Caco-2 (cell line): ENCODE measurements at regions not wholly inside any gene's neighbourhood (a gene's known extent, or its start where the extent isn't known, plus 50 kb on each side); places are given as distances from the start of the nearest gene placed in this dataset.

Experiments
- BruUV-seq: library from RNA; stranded (reverse); fragments of 400-500 nt; replicated peaks from 2 replicates; lab custom pipeline; 2021; lab: Mats Ljungman, UMichigan
- CTCF ChIA-PET: fragments of 300-600 bp; sonication (Branson Sonifier 250); formaldehyde crosslinking; loops from one replicate; lab custom pipeline; 2022; ENCODE audit warnings: antibody characterized with exemption; lab: Charles Lee
- POLR2A ChIA-PET: fragments of 300-600 bp; sonication (Branson Sonifier 250); formaldehyde crosslinking; loops from one replicate; lab custom pipeline; 2022; ENCODE audit warnings: antibody characterized with exemption; lab: Charles Lee
- DNase-seq, 2 experiments: peaks; one replicate each; pipeline versions ENCODE4 v3.0.0 to v3.0.0-alpha.2; 2020 to 2022
- H3K27me3 ChIP-seq: replicated peaks from 2 replicates; pipeline ENCODE4 v1.6.0; 2011; ENCODE audit warnings: low read length; ENCODE audit not compliant: control insufficient read depth, insufficient read depth
- H3K36me3 ChIP-seq: 2 replicates; pipeline ENCODE4 v1.5.1; 2011; ENCODE audit warnings: low read length; ENCODE audit not compliant: control insufficient read depth, insufficient read depth
- H3K4me1 ChIP-seq: fragments of 250-450 bp; sonication (Bioruptor Pico); 2 replicates; pipeline ENCODE4 v1.5.1; 2020; ENCODE audit warnings: mild to moderate bottlenecking
- H3K4me3 ChIP-seq: 2 replicates; pipeline ENCODE4 v1.5.1; 2011; ENCODE audit warnings: low read depth, mild to moderate bottlenecking, control low read depth, low read length
- H3K9me3 ChIP-seq: fragments of 250-450 bp; sonication (Bioruptor Pico); 2 replicates; pipeline ENCODE4 v1.5.1; 2020; ENCODE audit warnings: mild to moderate bottlenecking, moderate library complexity
- H3K27ac Mint-ChIP-seq: one replicate; pipeline ENCODE4 v1.8.0; 2022; ENCODE audit warnings: mixed read lengths; ENCODE audit not compliant: unreplicated experiment
- H3K27me3 Mint-ChIP-seq: one replicate; pipeline ENCODE4 v1.8.0; 2022; ENCODE audit warnings: mixed read lengths; ENCODE audit not compliant: insufficient read depth, unreplicated experiment
- H3K36me3 Mint-ChIP-seq: one replicate; pipeline ENCODE4 v1.8.0; 2022; ENCODE audit warnings: mild to moderate bottlenecking, mixed read lengths; ENCODE audit not compliant: insufficient read depth, unreplicated experiment
- H3K4me1 Mint-ChIP-seq: one replicate; pipeline ENCODE4 v1.8.0; 2022; ENCODE audit warnings: low read depth, mixed read lengths; ENCODE audit not compliant: unreplicated experiment
- H3K4me3 Mint-ChIP-seq: one replicate; pipeline ENCODE4 v1.8.0; 2022; ENCODE audit warnings: mild to moderate bottlenecking, moderate library complexity, mixed read lengths; ENCODE audit not compliant: unreplicated experiment
- H3K9me3 Mint-ChIP-seq: one replicate; pipeline ENCODE4 v1.8.0; 2022; ENCODE audit warnings: mixed read lengths; ENCODE audit not compliant: unreplicated experiment
- CTCF ChIP-seq, 2 experiments: fragments of 200-600 bp in 1 of 2; IDR thresholded peaks; 1 replicate in 1 of 2; 2 replicates in 1 of 2; pipeline versions ENCODE4 v1.5.1 to v1.8.0; 2011 to 2022; ENCODE audit warnings: antibody characterized with exemption in 1 of 2, control low read depth in 1 of 2, inconsistent platforms in 1 of 2, low read depth in 1 of 2, low read length in 1 of 2, mild to moderate bottlenecking in 1 of 2, moderate library complexity in 1 of 2; ENCODE audit not compliant: insufficient read depth in 1 of 2, severe bottlenecking in 1 of 2, unreplicated experiment in 1 of 2
- intact Hi-C: fragments of 100-400 bp; cut with micrococcal nuclease; formaldehyde crosslinking; loops from one replicate; pipeline ENCODE4 v1.10.0; 2022; ENCODE audit not compliant: unreplicated experiment

- Histone ChIP-seq H3K27me3 (no peaks in the 10 kb centered on the region), H3K4me3 (no peak overlapping the region), H3K4me1 (peaks cover 23% of the 10 kb centered on the region), H3K9me3 (no peaks in the 10 kb centered on the region), H3K36me3 (no peaks in the 10 kb centered on the region)
- no peak for TF ChIP-seq CTCF (IDR thresholded peaks at IDR 0.05; ENCODE audit: insufficient read depth in 1 of 2, low read depth in 1 of 2, low read length in 1 of 2, severe bottlenecking in 1 of 2, unreplicated experiment in 1 of 2)
- intact Hi-C loops, result no loop called here
- no peak for DNase-seq
- H3K9me3 Mint-ChIP-seq, result peaks cover 13% of the 10 kb centered on the region
- CTCF ChIA-PET, result no interaction called here
- POLR2A ChIA-PET, result no interaction called here
- H3K27me3 Mint-ChIP-seq, result no peaks in the 10 kb centered on the region
- H3K4me1 Mint-ChIP-seq, result peaks cover 9% of the 10 kb centered on the region
- H3K4me3 Mint-ChIP-seq, result no peak overlapping the region
- no TSS peak for BruUV-seq
- H3K27ac Mint-ChIP-seq, result no peak overlapping the region
- no peaks in the 10 kb centered on the region for H3K36me3 Mint-ChIP-seq
Measured at GRCh38 chr5:82603033-82603987, 325.2 kb upstream of the RPS23 start.

DNA sequence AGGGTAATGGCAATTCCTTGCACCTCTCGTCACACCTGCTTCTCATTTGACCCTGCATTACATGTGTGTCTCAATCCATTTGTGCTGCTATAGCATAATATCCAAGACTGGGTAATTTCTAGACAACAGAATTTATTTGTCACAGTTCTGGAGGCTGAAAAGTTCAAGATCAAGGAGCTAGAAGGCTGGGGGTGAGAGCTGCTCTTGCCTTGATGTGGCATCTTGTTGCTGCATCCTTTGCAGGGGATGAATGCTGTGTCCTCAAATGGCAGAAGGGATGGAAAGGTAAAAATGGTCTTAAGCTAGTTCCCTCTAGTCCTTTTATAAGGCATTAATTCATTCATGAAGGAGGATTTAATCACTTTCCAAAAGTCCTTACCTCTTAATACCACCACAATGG, 323.7 kb upstream of the RPS23 start:
- CTCF ChIA-PET, result no interaction called here
- BruUV-seq, result no TSS peak

GRCh38 chr5:82601077-82601476, 322.9 kb upstream of the RPS23 start:
- H3K36me3 Mint-ChIP-seq, result no peaks in the 10 kb centered on the region
- H3K9me3 Mint-ChIP-seq, result no peaks in the 10 kb centered on the region

More for the DNA sequence above, 323.7 kb upstream of the RPS23 start:
- H3K9me3 Mint-ChIP-seq, result no peaks in the 10 kb centered on the region
- no peak for DNase-seq
- Histone ChIP-seq H3K4me1 (peaks cover 23% of the 10 kb centered on the region), H3K36me3 (no peaks in the 10 kb centered on the region), H3K4me3 (no peak overlapping the region), H3K27me3 (no peaks in the 10 kb centered on the region), H3K9me3 (no peaks in the 10 kb centered on the region)
- no peaks in the 10 kb centered on the region for H3K36me3 Mint-ChIP-seq
- no peaks in the 10 kb centered on the region for H3K27me3 Mint-ChIP-seq
- no peak for TF ChIP-seq CTCF (IDR thresholded peaks at IDR 0.05; ENCODE audit: insufficient read depth in 1 of 2, low read depth in 1 of 2, low read length in 1 of 2, severe bottlenecking in 1 of 2, unreplicated experiment in 1 of 2)
- no peak overlapping the region for H3K4me3 Mint-ChIP-seq
- H3K27ac Mint-ChIP-seq, result peak overlapping the region; percentile 34
- peaks cover 9% of the 10 kb centered on the region for H3K4me1 Mint-ChIP-seq
- intact Hi-C loops, result loop anchor here (1.0 kb wide), 1 partner anchor 33 kb away; no protein-coding TSS in a partner anchor
- POLR2A ChIA-PET, result no interaction called here

More at GRCh38 chr5:82601077-82601476, 322.9 kb upstream of the RPS23 start:
- POLR2A ChIA-PET, result no interaction called here
- H3K4me1 Mint-ChIP-seq, result peaks cover 9% of the 10 kb centered on the region
- H3K27me3 Mint-ChIP-seq, result no peaks in the 10 kb centered on the region
- TF ChIP-seq CTCF (IDR thresholded peaks at IDR 0.05; ENCODE audit: insufficient read depth in 1 of 2, low read depth in 1 of 2, low read length in 1 of 2, severe bottlenecking in 1 of 2, unreplicated experiment in 1 of 2), result no peak
- Histone ChIP-seq H3K36me3 (no peaks in the 10 kb centered on the region), H3K9me3 (no peaks in the 10 kb centered on the region), H3K4me3 (no peak overlapping the region), H3K27me3 (no peaks in the 10 kb centered on the region), H3K4me1 (peaks cover 23% of the 10 kb centered on the region)
- no TSS peak for BruUV-seq
- intact Hi-C loops, result loop anchor here (1.0 kb wide), 1 partner anchor 34 kb away; no protein-coding TSS in a partner anchor
- peak; percentile 50 to 71 for DNase-seq
- CTCF ChIA-PET, result no interaction called here
- peak overlapping the region; percentile 38 for H3K4me3 Mint-ChIP-seq
- H3K27ac Mint-ChIP-seq, result peak overlapping the region; percentile 34
